ENCODE measurements at regions not wholly inside any gene's neighbourhood (a gene's known extent, or its start where the extent isn't known, plus 50 kb on each side); places are given as distances from the start of the nearest gene placed in this dataset.
A peak's percentile ranks its signal among the peaks of the same experiment; 100 is the strongest.
"Not testable (repeated sequence)": the region's sequence is repeated elsewhere in the genome, so short reads cannot be mapped to it uniquely, and the experiment has no call there.

DNA sequence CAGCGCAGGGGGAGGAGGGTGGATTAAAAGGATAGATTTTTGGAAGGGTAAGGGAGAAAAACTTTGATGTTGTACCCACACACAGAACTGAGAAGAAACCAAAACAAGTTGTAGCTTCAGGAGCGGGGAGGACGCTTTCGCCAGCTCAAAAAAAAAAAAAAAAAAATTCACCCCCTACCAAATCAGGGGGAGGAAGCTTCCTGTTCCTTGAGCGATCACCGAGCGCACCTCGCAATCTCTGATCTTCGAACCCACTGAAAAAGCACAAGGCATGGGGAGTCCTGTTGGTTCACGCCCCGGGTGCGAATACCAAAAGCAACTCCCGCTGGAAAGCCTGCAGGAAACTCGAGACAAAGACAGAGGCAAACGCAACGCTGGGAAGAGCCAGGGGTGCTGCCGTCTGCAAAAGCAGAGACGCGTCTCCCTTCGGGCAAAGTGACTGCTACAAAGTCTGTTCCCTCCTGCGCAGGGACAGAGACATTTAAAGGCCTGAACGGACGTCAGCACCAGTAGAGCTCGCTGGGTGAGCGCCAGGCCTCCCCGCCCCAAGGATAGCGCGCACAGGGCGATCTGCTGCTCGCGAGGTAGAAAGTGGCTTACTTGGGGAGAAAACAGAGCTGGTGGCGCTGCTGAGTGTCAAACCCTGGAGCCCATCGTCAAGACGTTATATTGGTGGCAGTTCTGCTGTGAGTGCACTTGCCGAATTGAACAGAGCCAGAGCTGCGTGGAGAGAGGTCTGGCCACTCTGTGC lies 190.4 kb downstream of the USP22 start:
- Mint-ChIP-seq H3K9me3 (no peaks in the 10 kb centered on the region), H3K36me3 (no peaks in the 10 kb centered on the region), H3K27me3 (peaks cover 14% of the 10 kb centered on the region), H3K27ac (peak overlapping the region; percentile 8), H3K4me1 (ENCODE audit: unreplicated experiment) (peaks cover 11% of the 10 kb centered on the region), H3K4me3 (no peak overlapping the region)
- DNase-seq (ENCODE audit: extremely low spot score, unreplicated experiment): no peak
- TF ChIP-seq, protein P1, sequence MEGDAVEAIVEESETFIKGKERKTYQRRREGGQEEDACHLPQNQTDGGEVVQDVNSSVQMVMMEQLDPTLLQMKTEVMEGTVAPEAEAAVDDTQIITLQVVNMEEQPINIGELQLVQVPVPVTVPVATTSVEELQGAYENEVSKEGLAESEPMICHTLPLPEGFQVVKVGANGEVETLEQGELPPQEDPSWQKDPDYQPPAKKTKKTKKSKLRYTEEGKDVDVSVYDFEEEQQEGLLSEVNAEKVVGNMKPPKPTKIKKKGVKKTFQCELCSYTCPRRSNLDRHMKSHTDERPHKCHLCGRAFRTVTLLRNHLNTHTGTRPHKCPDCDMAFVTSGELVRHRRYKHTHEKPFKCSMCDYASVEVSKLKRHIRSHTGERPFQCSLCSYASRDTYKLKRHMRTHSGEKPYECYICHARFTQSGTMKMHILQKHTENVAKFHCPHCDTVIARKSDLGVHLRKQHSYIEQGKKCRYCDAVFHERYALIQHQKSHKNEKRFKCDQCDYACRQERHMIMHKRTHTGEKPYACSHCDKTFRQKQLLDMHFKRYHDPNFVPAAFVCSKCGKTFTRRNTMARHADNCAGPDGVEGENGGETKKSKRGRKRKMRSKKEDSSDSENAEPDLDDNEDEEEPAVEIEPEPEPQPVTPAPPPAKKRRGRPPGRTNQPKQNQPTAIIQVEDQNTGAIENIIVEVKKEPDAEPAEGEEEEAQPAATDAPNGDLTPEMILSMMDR (conservative IDR thresholded peaks at IDR 0.05): no peak

DNA sequence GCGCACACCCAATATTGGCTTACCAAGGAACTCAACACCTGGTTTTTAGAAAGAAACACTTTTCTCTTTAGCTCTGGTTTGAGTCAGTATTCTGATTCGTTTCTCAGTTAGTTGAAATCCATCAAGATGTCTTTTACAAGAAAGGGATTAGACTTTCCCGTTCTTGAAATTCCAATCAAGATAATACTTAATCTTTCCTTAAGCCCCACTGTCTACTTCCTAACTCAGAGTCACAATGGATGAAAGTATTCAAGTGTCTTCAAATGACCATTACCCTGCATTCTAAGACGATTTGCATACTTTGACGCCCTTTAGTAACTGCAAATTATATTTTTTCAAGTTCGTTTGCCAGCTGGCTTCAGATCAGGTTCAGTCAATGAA lies 189.8 kb downstream of the USP22 start:
- DNase-seq (ENCODE audit: extremely low spot score, unreplicated experiment): no peak
- Mint-ChIP-seq H3K27me3 (peaks cover 14% of the 10 kb centered on the region), H3K4me1 (ENCODE audit: unreplicated experiment) (peaks cover 11% of the 10 kb centered on the region), H3K4me3 (no peak overlapping the region), H3K36me3 (no peaks in the 10 kb centered on the region), H3K27ac (peak overlapping the region; percentile 8), H3K9me3 (no peaks in the 10 kb centered on the region)
- TF ChIP-seq, protein P1 (conservative IDR thresholded peaks at IDR 0.05): no peak

DNA sequence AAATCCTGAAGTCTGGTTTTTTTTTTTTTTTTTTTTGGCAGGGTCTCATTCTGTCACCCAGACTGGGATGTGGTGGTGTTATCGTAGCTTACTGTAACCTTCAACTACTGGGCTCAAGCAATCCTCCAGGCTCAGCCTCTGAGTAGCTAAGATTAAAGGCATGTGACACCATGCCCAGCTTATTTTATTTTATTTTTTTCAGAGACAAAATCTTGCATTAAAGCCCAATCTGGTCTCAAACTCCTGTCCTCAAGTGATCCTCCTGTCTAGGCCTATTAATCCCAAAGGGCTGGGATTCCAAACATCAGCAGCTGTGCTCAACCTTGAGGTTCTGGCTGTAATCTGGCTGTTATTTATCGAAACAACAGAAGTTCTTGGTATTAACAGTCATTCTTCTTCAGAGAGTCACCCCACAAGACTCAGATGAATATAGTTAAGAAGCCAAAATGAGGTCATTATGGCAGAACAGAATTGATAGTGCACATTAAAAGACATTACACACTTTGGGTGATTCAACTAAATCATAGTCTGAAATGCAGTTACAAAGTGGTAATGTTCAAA lies 186.8 kb downstream of the USP22 start:
- not testable (repeated sequence) for H3K27ac Mint-ChIP-seq; DNase-seq (ENCODE audit: extremely low spot score, unreplicated experiment); H3K27me3 Mint-ChIP-seq; H3K9me3 Mint-ChIP-seq; H3K36me3 Mint-ChIP-seq; H3K4me3 Mint-ChIP-seq
- peaks cover 11% of the 10 kb centered on the region for H3K4me1 Mint-ChIP-seq (ENCODE audit: unreplicated experiment)

DNA sequence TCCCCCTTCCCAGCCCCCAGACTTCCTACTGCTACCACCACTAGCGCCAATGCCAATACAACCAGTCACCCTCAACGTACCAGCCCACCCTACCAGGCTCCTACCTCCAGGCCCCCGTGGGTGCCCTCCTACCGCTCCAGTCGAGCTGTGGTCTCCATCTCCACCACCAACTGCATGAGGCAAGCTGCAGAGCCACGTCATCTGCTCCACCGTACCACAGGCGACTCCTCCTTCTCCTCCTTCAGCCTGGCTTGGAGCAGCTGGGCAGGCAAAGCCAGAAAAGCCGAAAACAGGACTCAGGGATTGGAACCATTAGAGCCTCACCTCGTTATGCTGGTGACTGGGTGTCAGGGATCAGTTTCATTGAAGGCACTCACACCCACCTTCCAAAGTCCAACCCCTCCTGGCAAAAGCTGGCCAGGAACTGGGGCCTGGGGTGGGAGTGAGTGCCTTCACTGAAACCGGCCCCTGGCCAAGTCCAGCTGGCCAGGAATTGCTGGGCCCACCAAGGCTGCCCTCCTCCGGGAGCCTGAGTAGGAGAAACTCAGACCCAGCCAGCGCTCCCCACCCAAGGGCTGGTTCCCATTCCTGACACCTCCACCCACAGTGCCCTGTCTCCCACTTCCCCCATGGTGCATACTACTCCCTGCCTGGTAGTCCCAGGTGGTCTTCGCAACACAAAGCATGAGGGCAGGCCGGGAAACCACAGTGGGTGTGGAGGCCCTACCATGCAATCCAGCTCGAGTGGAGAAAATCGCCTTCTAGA lies 176.2 kb downstream of the USP22 start:
- not testable (repeated sequence) for H3K27me3 Mint-ChIP-seq; H3K4me3 Mint-ChIP-seq; H3K36me3 Mint-ChIP-seq; H3K27ac Mint-ChIP-seq; H3K4me1 Mint-ChIP-seq (ENCODE audit: unreplicated experiment); H3K9me3 Mint-ChIP-seq; DNase-seq (ENCODE audit: extremely low spot score, unreplicated experiment)

DNA sequence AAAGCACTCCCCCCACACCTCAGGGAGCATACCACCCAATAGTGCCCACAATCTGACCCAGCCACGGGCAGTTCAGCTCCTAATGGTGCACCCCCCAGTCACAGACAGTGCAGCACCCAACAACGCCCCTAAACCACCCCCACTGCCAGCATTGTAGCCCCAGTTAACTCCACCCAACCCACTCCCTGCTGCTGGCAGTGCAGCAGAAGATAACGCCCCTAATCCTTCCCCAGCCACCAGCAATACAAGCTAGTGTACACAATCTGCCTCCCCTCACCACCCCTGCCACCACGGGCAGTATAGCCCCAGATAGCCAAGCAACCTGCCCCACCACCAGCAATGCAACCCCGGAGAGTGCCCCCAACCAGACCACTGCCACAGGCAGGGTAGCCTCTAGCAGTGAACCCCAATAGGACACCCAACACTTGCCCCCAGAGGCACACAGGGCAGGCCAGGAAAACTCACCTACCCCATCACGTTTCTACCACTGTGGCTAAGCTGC lies 175.3 kb downstream of the USP22 start:
- peaks cover 17% of the 10 kb centered on the region for H3K4me1 Mint-ChIP-seq (ENCODE audit: unreplicated experiment)
- not testable (repeated sequence) for H3K9me3 Mint-ChIP-seq; H3K4me3 Mint-ChIP-seq; DNase-seq (ENCODE audit: extremely low spot score, unreplicated experiment); H3K27ac Mint-ChIP-seq; H3K27me3 Mint-ChIP-seq; H3K36me3 Mint-ChIP-seq

DNA sequence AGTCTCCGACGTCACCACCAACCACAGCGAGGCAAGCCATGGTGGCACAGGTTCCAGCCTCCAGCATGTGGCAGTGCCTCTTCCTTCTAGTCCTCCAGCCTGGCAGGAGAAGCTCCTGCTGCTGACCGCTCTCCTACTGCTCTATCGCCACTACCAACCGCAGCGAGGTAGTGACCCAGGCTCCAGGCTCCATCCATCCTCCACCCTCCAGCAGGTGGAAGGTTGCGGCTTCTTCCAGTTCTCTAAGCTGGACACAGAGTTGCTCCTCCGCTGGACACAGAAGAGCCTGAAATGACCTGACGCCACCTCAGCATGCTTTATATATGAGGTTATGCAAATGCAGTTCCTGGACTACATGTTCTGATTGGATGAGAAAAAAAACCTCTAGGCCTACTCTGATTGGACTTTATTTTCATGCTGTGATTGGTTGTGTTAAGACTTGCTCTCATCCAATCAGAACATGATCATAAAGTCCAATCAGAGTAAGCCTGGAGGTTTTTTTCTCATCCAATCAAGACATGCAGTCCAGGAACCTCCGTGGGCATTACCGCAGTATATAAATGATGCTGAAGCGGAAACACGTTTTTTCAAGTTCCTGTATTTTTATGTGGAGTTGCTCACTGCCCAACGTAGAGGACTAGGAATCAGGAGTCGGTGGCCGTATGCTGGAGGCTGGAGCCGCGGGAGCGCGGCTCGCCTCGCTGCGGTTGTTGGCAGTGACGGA lies 174.7 kb downstream of the USP22 start:
- H3K4me3 Mint-ChIP-seq, H3K36me3 Mint-ChIP-seq, H3K27me3 Mint-ChIP-seq, H3K9me3 Mint-ChIP-seq, H3K27ac Mint-ChIP-seq: not testable (repeated sequence)
- peaks cover 19% of the 10 kb centered on the region for H3K4me1 Mint-ChIP-seq (ENCODE audit: unreplicated experiment)
- DNase-seq (ENCODE audit: extremely low spot score, unreplicated experiment): peak; percentile 71

DNA sequence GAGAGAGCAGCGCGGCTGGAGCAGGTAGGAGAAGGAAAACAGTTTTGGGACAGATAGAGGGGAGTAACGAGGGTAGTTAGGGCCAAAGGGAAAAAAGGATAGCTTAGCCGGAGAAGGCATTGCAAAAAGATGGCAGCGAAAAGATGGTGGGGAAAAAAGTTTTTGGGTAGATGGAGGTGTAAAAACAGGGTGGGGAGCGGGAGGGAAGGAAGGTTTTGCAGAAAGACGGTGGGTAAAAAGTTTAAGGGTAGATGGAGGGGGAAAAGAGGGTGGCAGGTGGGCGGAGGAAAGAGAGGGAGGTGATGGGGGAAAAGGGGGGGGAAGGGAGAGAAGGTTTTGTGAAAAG lies 174.2 kb downstream of the USP22 start:
- not testable (repeated sequence) for H3K27me3 Mint-ChIP-seq; H3K4me3 Mint-ChIP-seq; DNase-seq (ENCODE audit: extremely low spot score, unreplicated experiment); H3K27ac Mint-ChIP-seq; H3K36me3 Mint-ChIP-seq; H3K9me3 Mint-ChIP-seq
- H3K4me1 Mint-ChIP-seq (ENCODE audit: unreplicated experiment): peaks cover 19% of the 10 kb centered on the region

DNA sequence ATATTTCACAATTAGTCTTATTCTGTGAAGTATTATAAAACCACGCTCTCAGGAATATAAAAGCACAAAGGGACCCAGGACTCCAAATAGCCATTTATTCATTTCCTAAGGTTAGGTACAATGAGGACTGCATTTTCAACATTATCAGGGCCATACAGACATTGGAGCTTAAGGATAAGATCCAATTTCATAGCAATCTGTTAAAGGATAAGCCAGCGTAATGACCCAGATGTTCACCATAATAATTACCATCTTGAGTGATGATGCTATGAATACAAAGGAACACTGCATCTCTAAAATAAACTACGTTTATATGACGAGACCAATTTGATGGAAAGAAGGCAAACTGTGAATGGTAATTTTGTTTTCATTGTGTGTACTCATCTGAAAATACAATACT lies 169.6 kb downstream of the USP22 start:
- not testable (repeated sequence) for H3K4me3 Mint-ChIP-seq; H3K36me3 Mint-ChIP-seq; H3K27me3 Mint-ChIP-seq; H3K9me3 Mint-ChIP-seq; H3K27ac Mint-ChIP-seq; DNase-seq (ENCODE audit: extremely low spot score, unreplicated experiment)
- peaks cover 22% of the 10 kb centered on the region for H3K4me1 Mint-ChIP-seq (ENCODE audit: unreplicated experiment)

DNA sequence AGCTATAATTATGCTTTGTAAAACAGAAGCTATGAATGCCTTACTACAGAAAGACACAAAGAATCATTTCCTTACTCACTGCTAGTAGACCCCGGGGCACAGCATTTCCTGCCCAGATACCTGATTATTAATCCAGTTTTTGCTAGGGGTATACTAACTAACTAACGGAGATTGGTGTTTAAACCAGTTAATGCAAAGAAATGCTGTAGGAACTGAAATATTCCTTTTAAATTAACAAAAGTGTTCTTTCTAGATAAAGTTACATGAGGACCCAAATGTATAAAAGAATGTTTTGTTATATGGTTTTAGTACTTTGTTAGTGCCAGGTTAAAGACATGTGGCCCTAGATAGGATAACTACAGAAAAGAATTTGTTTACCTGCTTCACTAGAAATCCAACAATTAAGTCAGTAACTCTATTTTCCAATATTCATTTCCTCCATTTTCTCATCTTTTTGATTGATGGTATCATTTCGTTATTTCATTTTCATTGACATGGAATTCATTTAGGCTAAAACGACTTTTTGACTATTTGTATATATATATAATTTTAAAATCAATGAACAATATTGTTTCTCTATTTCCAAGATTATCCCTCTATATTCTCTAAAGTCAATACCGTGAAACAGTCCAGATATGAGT lies 169.0 kb downstream of the USP22 start:
- not testable (repeated sequence) for H3K27me3 Mint-ChIP-seq; DNase-seq (ENCODE audit: extremely low spot score, unreplicated experiment); H3K9me3 Mint-ChIP-seq; H3K4me3 Mint-ChIP-seq; H3K27ac Mint-ChIP-seq; H3K36me3 Mint-ChIP-seq
- peaks cover 24% of the 10 kb centered on the region for H3K4me1 Mint-ChIP-seq (ENCODE audit: unreplicated experiment)

DNA sequence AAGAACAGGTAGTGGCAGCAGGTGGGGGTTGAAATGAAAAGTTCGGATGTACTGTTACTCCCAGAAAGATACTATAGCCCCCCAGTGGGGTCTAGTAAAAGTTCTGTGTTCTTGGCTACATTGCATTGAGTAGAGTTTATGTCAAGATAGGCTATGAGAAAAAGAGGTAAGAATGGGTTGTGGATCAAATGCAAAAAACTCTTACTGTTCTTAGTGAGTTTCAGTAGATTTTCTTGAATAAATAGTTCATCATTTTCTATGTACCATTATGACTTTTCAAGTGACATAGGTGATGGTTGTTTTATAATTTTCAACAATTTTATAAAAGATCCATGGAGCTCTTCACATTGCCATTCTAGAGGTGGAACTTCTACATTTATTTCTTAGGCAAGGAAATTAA lies 165.4 kb downstream of the USP22 start:
- Mint-ChIP-seq H3K4me1 (ENCODE audit: unreplicated experiment) (peaks cover 10% of the 10 kb centered on the region), H3K36me3 (peaks cover 16% of the 10 kb centered on the region)
- not testable (repeated sequence) for H3K9me3 Mint-ChIP-seq; H3K27me3 Mint-ChIP-seq; H3K27ac Mint-ChIP-seq; H3K4me3 Mint-ChIP-seq; DNase-seq (ENCODE audit: extremely low spot score, unreplicated experiment)

All from type B pancreatic cell (in vitro differentiated cells).